ENCODE measurements at regions not wholly inside any gene's neighbourhood (a gene's known extent, or its start where the extent isn't known, plus 50 kb on each side); places are given as distances from the start of the nearest gene placed in this dataset.

- TF ChIP-seq CTCF (IDR thresholded peaks at IDR 0.05) = no peak
- Histone ChIP-seq H3K27ac (no peak overlapping the region), H3K4me3 (no peak overlapping the region), H3K4me1 (no peaks in the 10 kb centered on the region), H3K27me3 (no peaks in the 10 kb centered on the region), H3K9me3 (no peaks in the 10 kb centered on the region), H3K36me3 (no peaks in the 10 kb centered on the region)
- DNase-seq (no peak), ATAC-seq (no peak)
- intact Hi-C loops (cut with DNase I) = no loop called here
Measured at GRCh38 chr9:16314476-16314875, 556.0 kb downstream of the BNC2 start.

- H3K36me3 ChIP-seq = no peaks in the 10 kb centered on the region
- no peak for DNase-seq
- H3K9me3 ChIP-seq = no peaks in the 10 kb centered on the region
- no peak overlapping the region for H3K4me3 ChIP-seq
- TF ChIP-seq CTCF (IDR thresholded peaks at IDR 0.05) = no peak
- intact Hi-C loops (cut with DNase I) = no loop called here
- H3K27ac ChIP-seq = no peak overlapping the region
- no peak for ATAC-seq
- H3K4me1 ChIP-seq = no peaks in the 10 kb centered on the region
- no peaks in the 10 kb centered on the region for H3K27me3 ChIP-seq
Measured at GRCh38 chr9:16315720-16316119, 554.8 kb downstream of the BNC2 start.

- Histone ChIP-seq H3K9me3 (no peaks in the 10 kb centered on the region), H3K4me3 (no peak overlapping the region), H3K4me1 (no peaks in the 10 kb centered on the region), H3K27me3 (no peaks in the 10 kb centered on the region), H3K36me3 (no peaks in the 10 kb centered on the region), H3K27ac (no peak overlapping the region)
- no peak for ATAC-seq
- no peak for DNase-seq
- TF ChIP-seq CTCF (IDR thresholded peaks at IDR 0.05) = no peak
- intact Hi-C loops (cut with DNase I) = no loop called here
Measured at GRCh38 chr9:16316456-16316855, 554.0 kb downstream of the BNC2 start.

- no peak for TF ChIP-seq CTCF (IDR thresholded peaks at IDR 0.05)
- H3K36me3 ChIP-seq = no peaks in the 10 kb centered on the region
- no peak overlapping the region for H3K4me3 ChIP-seq
- H3K27ac ChIP-seq = no peak overlapping the region
- intact Hi-C loops (cut with DNase I) = no loop called here
- H3K9me3 ChIP-seq = no peaks in the 10 kb centered on the region
- DNase-seq = no peak
- ATAC-seq = no peak
- H3K27me3 ChIP-seq = no peaks in the 10 kb centered on the region
- H3K4me1 ChIP-seq = peaks cover 0 to 4% of the 10 kb centered on the region in 2 donors
Measured at GRCh38 chr9:16316911-16317817, 553.3 kb downstream of the BNC2 start.

GRCh38 chr9:16318516-16319060 is 551.9 kb downstream of the BNC2 start:
- no peak for TF ChIP-seq CTCF (IDR thresholded peaks at IDR 0.05)

More at GRCh38 chr9:16318516-16319060, 551.9 kb downstream of the BNC2 start:
- no peaks in the 10 kb centered on the region for H3K9me3 ChIP-seq
- H3K27ac ChIP-seq = no peak overlapping the region
- intact Hi-C loops (cut with DNase I) = no loop called here
- DNase-seq (no peak), ATAC-seq (no peak)
- H3K27me3 ChIP-seq = no peaks in the 10 kb centered on the region
- peaks cover 0 to 4% of the 10 kb centered on the region in 2 donors for H3K4me1 ChIP-seq
- no peaks in the 10 kb centered on the region for H3K36me3 ChIP-seq
- no peak overlapping the region for H3K4me3 ChIP-seq

All from left lung (tissue), 4 donors.